DMS79 (cell line): ENCODE measurements at regions not wholly inside any gene's neighbourhood (a gene's known extent, or its start where the extent isn't known, plus 50 kb on each side); places are given as distances from the start of the nearest gene placed in this dataset.

Source experiments
- DNase-seq: peaks from one replicate; lab custom pipeline; 2025; lab: John Stamatoyannopoulos, UW

GRCh38 chr14:54209511-54210250, 187.1 kb upstream of the CDKN3 start:
- no peak for DNase-seq

- no peak for DNase-seq
Observed at GRCh38 chr14:54211551-54212308, 185.1 kb upstream of the CDKN3 start.

GRCh38 chr14:54213536-54213935, 183.3 kb upstream of the CDKN3 start:
- no peak for DNase-seq

- DNase-seq: no peak
Observed at GRCh38 chr14:54216827-54217226, 180.0 kb upstream of the CDKN3 start.

- DNase-seq: no peak
Observed at GRCh38 chr14:54219261-54220070, 177.3 kb upstream of the CDKN3 start.

GRCh38 chr14:54220071-54220703, 176.6 kb upstream of the CDKN3 start:
- DNase-seq: peak; percentile 64

DNA sequence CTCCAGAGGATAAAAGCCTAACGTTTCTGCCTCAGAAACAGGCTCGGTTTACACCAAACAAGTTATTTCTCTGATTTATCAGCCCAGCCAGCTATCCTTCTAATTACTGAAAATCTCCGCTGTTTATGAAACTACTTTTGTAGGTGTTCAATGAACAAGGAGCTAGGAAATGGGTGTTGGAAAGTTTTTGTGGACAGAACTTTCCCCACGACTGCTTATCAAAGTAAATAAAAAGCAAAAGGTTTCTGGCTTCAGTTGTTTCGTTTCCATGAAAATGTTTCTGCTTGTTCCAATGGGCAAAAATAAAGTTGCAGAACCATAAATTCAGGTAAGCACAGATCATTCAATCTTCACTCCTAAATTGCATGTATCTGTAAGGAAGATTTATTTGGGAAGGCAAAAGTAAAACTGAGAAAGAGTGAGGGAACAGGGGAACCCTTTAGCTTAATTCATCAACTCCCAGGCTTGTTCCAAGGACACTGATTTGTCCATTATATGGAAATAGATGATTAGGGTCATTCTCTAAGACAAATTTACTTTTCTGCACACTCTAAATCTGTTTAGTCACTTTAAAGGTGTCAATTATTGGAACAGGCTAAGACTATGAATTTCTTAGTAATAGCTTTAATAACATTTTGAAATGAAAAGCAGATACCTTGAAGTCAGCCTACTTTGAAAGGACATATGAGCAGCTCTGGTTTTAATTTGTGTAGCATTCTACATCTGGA, 175.9 kb upstream of the CDKN3 start:
- DNase-seq: no peak

GRCh38 chr14:54221432-54221803, 175.4 kb upstream of the CDKN3 start:
- DNase-seq: no peak

DNA sequence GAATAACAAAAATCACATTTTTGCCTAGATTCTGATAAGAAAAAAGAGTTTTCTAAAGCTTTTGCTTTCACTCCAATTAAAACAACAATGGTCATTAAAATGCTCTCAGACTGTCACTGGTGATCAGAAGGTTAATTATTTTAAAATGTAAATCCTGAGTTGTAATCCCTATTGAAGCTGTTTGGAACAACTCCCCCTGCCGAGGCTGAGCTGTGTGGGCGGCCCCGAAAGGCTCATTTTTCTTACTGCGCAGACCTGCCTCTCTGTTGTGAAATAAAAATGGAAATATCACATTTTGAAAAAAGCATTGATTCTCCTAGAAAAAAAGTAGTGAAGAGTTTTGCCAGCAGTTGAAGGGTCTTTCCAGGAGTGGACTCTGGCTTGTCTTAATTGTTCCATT, 174.8 kb upstream of the CDKN3 start:
- DNase-seq: no peak

GRCh38 chr14:54223831-54224402, 172.9 kb upstream of the CDKN3 start:
- DNase-seq: no peak

- DNase-seq: peak; percentile 51
Observed at GRCh38 chr14:54225457-54226060, 171.2 kb upstream of the CDKN3 start.

- no peak for DNase-seq
Observed at GRCh38 chr14:54226103-54226502, 170.7 kb upstream of the CDKN3 start.

GRCh38 chr14:54226558-54226957, 170.2 kb upstream of the CDKN3 start:
- DNase-seq: no peak

DNA sequence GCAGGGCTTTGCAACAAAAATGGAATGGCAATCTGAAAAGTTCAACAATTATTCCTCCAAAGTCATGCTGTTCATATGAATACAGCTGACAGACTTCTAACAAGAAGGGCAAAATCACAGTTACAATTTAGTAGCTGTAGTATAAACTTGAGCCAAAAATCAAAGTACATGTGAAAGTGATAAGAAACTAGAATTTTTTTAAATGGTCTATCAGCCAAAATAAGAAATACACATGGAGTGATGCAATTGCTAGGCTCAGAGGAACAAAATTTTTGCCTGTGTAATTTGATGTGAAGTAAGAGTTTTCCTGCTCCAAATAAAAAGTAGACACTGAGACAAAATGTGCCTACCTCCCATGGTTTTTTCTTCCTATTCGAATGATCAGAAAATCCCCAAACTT, 167.7 kb upstream of the CDKN3 start:
- DNase-seq: no peak

DNA sequence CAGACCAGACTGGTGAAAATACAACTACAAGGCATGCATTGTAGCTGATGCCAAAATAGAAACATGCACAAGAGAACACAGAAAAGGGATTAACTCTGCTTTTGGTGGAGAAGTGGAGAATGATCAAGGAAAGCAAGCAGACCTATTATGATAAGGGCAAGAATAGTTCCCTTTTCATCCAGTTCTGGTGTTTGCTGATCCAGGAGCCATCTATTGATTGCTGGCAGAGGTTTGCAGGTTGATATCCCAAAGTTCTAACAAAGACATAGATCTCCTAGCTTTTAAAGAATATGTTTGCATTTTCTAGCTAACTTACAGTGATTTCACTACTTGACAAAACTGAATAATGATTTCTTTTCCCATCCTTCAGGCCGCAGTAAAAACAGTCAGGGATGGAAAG, 166.2 kb upstream of the CDKN3 start:
- DNase-seq: no peak

DNA sequence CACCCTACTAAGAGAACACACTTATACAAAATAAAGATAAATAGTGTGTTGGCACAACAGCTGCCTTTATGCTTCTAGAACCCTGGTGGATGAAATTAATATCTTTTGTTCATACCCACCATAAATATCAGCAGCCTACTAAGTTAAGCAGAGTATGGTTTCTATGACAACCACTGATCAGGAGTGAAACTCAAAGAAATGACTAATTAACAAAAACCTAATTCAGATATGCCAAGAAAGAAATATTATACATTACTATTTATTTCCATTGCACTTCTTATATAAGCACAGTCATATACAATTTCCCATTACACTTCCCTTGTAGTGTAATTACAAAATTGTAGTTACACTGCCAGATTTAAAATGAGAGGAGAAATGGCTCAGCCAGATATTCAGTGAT, 164.1 kb upstream of the CDKN3 start:
- no peak for DNase-seq

DNA sequence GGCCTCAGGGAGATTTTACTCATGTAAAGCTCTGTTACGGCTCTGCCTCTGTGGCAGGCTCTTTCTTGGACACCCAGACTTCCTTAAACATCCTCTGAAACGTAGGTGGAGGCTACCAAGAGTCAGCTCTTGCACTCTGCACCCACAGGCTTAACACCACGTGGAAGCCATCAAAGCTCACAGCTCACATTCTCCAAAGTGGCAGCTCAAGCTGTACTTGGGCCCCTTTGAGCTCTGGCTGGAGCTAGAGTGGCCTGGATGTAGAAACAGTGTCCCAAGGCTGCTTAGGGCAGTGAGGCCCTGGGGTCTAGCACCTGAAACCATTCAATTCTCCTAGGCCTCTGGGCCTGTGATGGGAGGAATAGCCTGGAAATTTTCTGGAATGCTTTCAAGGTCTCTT, 155.3 kb upstream of the CDKN3 start:
- no peak for DNase-seq

DNA sequence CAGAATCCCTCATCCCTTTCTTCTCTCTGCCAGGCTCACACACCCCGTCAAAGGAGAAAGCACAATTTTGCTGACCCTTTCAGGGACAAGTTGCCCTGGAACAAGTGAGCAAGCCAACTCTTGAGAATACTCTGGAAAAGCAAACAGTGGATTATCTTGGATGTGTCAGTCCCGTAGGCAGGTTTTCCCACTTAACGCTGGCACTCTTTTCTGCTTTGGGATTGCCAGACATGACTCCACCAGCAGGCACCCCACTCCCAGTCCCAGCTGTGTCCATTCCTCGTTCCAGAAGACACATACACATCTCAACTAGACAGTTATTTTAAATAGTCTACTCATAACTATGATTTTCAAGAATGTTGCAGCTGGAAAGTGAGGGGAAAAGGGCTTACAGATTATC, 145.5 kb upstream of the CDKN3 start:
- DNase-seq: no peak

- no peak for DNase-seq
Observed at GRCh38 chr14:54252072-54252730, 144.6 kb upstream of the CDKN3 start.

DNA sequence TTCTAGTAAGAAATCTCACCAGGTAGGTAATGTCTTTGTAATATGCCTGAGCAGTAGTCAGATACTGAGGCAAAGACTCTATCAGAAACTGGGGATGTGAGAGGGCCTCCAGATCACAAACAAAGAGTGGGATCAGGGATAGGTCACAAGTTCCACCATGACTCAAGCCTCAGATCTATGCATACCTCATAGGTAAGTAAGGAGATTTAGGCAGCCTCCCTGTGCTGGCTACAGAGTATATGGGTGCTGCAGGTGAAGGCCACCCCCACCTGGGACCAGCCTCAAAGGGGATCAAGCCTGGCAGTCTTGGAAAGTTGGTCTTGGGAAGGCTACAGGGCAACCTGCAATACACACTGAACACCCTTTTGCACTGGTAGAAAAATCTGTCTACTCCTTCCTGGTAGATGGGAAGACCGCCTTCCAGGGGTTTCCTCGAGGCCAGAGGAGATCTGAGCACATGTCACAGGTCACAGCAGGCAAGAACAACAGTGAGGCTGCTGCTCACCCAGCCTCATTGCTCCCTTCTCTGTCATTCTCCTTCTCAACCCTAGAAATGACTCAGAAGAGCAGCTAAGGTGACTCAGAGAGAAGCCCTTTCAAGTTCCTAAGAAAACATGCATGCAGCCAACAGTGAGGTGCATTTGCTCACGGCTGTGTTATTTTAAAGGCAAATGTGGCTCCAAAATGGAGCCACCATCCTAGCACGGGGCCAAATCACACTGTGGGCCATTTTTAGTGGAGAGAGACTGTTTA, 143.4 kb upstream of the CDKN3 start:
- DNase-seq: no peak
